AG09319 (cell line): ENCODE measurements at regions not wholly inside any gene's neighbourhood (a gene's known extent, or its start where the extent isn't known, plus 50 kb on each side); places are given as distances from the start of the nearest gene placed in this dataset.

Source experiments
- DNase-seq: peaks from one replicate; pipeline ENCODE4 v3.0.0-alpha.2; 2010; ENCODE audit warnings: low read depth; ENCODE audit errors: extremely low read depth
- CTCF ChIP-seq: IDR thresholded peaks from 2 replicates; pipeline ENCODE4 v1.5.1; 2011; ENCODE audit warnings: low read depth, mild to moderate bottlenecking, inconsistent platforms, low read length, moderate library complexity

- no peak for DNase-seq
- TF ChIP-seq CTCF: no peak
Measured at GRCh38 chr16:85386467-85387170, 226.5 kb upstream of the GSE1 start.

GRCh38 chr16:85387171-85387507 is 226.0 kb upstream of the GSE1 start:
- DNase-seq: no peak
- TF ChIP-seq CTCF: no peak

GRCh38 chr16:85387731-85388295 is 225.3 kb upstream of the GSE1 start:
- no peak for TF ChIP-seq CTCF
- no peak for DNase-seq

GRCh38 chr16:85389679-85390470 is 223.2 kb upstream of the GSE1 start:
- TF ChIP-seq CTCF: no peak
- DNase-seq: no peak

GRCh38 chr16:85390511-85391174 is 222.5 kb upstream of the GSE1 start:
- DNase-seq: no peak
- TF ChIP-seq CTCF: no peak

GRCh38 chr16:85391175-85391707 is 221.9 kb upstream of the GSE1 start:
- TF ChIP-seq CTCF: no peak
- DNase-seq: no peak
